Calu3 (cell line): ENCODE measurements at regions not wholly inside any gene's neighbourhood (a gene's known extent, or its start where the extent isn't known, plus 50 kb on each side); places are given as distances from the start of the nearest gene placed in this dataset.

Source experiments
- BruUV-seq: library from RNA; stranded (reverse); fragments of 400-500 nt; replicated peaks from 2 replicates; lab custom pipeline; 2021; lab: Mats Ljungman, UMichigan
- CTCF ChIA-PET: fragments of 300-600 bp; sonication (Branson Sonifier 250); formaldehyde crosslinking; loops from one replicate; lab custom pipeline; 2022; ENCODE audit warnings: antibody characterized with exemption; lab: Charles Lee
- DNase-seq: peaks from one replicate; pipeline ENCODE4 v3.0.0; 2022
- H3K27ac Mint-ChIP-seq: one replicate; pipeline ENCODE4 v1.8.0; 2022; ENCODE audit warnings: mixed read lengths; ENCODE audit not compliant: unreplicated experiment
- H3K27me3 Mint-ChIP-seq: one replicate; pipeline ENCODE4 v1.8.0; 2022; ENCODE audit warnings: mixed read lengths; ENCODE audit not compliant: unreplicated experiment
- H3K36me3 Mint-ChIP-seq: one replicate; pipeline ENCODE4 v1.8.0; 2022; ENCODE audit warnings: mild to moderate bottlenecking, moderate library complexity, mixed read lengths; ENCODE audit not compliant: insufficient read depth, unreplicated experiment
- H3K4me1 Mint-ChIP-seq: one replicate; pipeline ENCODE4 v1.8.0; 2022; ENCODE audit warnings: mild to moderate bottlenecking, low read depth, mixed read lengths; ENCODE audit not compliant: unreplicated experiment
- H3K4me3 Mint-ChIP-seq: one replicate; pipeline ENCODE4 v1.8.0; 2022; ENCODE audit warnings: mild to moderate bottlenecking, low read depth, moderate library complexity, mixed read lengths; ENCODE audit not compliant: unreplicated experiment
- H3K9me3 Mint-ChIP-seq: one replicate; pipeline ENCODE4 v1.8.0; 2022; ENCODE audit warnings: low read depth, mixed read lengths; ENCODE audit not compliant: unreplicated experiment
- CTCF ChIP-seq: fragments of 200-600 bp; IDR thresholded peaks from one replicate; pipeline ENCODE4 v1.8.0; 2022; ENCODE audit warnings: antibody characterized with exemption; ENCODE audit not compliant: unreplicated experiment
- intact Hi-C: fragments of 100-400 bp; cut with micrococcal nuclease; formaldehyde crosslinking; loops from one replicate; pipeline ENCODE4 v1.10.0; 2022; ENCODE audit not compliant: unreplicated experiment

GRCh38 chr9:119951591-119951990, 582.4 kb upstream of the BRINP1 start:
- no peaks in the 10 kb centered on the region for H3K9me3 Mint-ChIP-seq
- TF ChIP-seq CTCF, result no peak
- H3K27ac Mint-ChIP-seq, result no peak overlapping the region
- CTCF ChIA-PET, result no interaction called here
- H3K4me3 Mint-ChIP-seq, result no peak overlapping the region
- BruUV-seq, result no TSS peak
- H3K36me3 Mint-ChIP-seq, result no peaks in the 10 kb centered on the region
- peaks cover 13% of the 10 kb centered on the region for H3K27me3 Mint-ChIP-seq
- intact Hi-C loops, result no loop called here
- H3K4me1 Mint-ChIP-seq, result no peaks in the 10 kb centered on the region
- DNase-seq, result no peak

GRCh38 chr9:119951090-119951489, 581.9 kb upstream of the BRINP1 start:
- H3K27me3 Mint-ChIP-seq, result peaks cover 13% of the 10 kb centered on the region
- no TSS peak for BruUV-seq
- no peak overlapping the region for H3K4me3 Mint-ChIP-seq
- no peak for TF ChIP-seq CTCF
- no peak for DNase-seq
- no peak overlapping the region for H3K27ac Mint-ChIP-seq
- no peaks in the 10 kb centered on the region for H3K4me1 Mint-ChIP-seq
- intact Hi-C loops, result no loop called here
- no peaks in the 10 kb centered on the region for H3K36me3 Mint-ChIP-seq
- no peaks in the 10 kb centered on the region for H3K9me3 Mint-ChIP-seq
- CTCF ChIA-PET, result no interaction called here

- no peak overlapping the region for H3K4me3 Mint-ChIP-seq
- H3K27me3 Mint-ChIP-seq, result peaks cover 12% of the 10 kb centered on the region
- no peak for TF ChIP-seq CTCF
- no TSS peak for BruUV-seq
- no peak overlapping the region for H3K27ac Mint-ChIP-seq
- no peaks in the 10 kb centered on the region for H3K36me3 Mint-ChIP-seq
- CTCF ChIA-PET, result no interaction called here
- no peaks in the 10 kb centered on the region for H3K4me1 Mint-ChIP-seq
- DNase-seq, result no peak
- intact Hi-C loops, result no loop called here
- H3K9me3 Mint-ChIP-seq, result no peaks in the 10 kb centered on the region
These were observed 576.5 kb upstream of the BRINP1 start for GRCh38 chr9:119945686-119946085.

GRCh38 chr9:119941091-119941490, 571.9 kb upstream of the BRINP1 start:
- Mint-ChIP-seq H3K4me1 (no peaks in the 10 kb centered on the region), H3K9me3 (no peaks in the 10 kb centered on the region), H3K4me3 (no peak overlapping the region), H3K27me3 (no peaks in the 10 kb centered on the region), H3K27ac (no peak overlapping the region), H3K36me3 (no peaks in the 10 kb centered on the region)
- intact Hi-C loops, result no loop called here
- no peak for DNase-seq
- no peak for TF ChIP-seq CTCF
- CTCF ChIA-PET, result no interaction called here
- no TSS peak for BruUV-seq

- no TSS peak for BruUV-seq
- intact Hi-C loops, result no loop called here
- H3K4me1 Mint-ChIP-seq, result no peaks in the 10 kb centered on the region
These were observed 569.6 kb upstream of the BRINP1 start for GRCh38 chr9:119938871-119939270.

More at GRCh38 chr9:119938871-119939270, 569.6 kb upstream of the BRINP1 start:
- H3K36me3 Mint-ChIP-seq, result no peaks in the 10 kb centered on the region
- CTCF ChIA-PET, result no interaction called here
- TF ChIP-seq CTCF, result no peak
- H3K27me3 Mint-ChIP-seq, result no peaks in the 10 kb centered on the region
- H3K9me3 Mint-ChIP-seq, result no peaks in the 10 kb centered on the region
- no peak overlapping the region for H3K4me3 Mint-ChIP-seq
- no peak overlapping the region for H3K27ac Mint-ChIP-seq
- DNase-seq, result no peak
